GM23338 (cell line): ENCODE measurements at regions not wholly inside any gene's neighbourhood (a gene's known extent, or its start where the extent isn't known, plus 50 kb on each side); places are given as distances from the start of the nearest gene placed in this dataset.

Experiments used
- ATAC-seq: fragments of 200-7000 bp; cut with Tn5 transposase; 3 replicates; pipeline ENCODE4 v1.9.1; 2020
- DNase-seq: peaks from one replicate; pipeline ENCODE4 v3.0.0-alpha.2; 2015; ENCODE audit warnings: low spot score
- H2AFZ ChIP-seq: fragments of 200-600 bp; sonication (generic); 2 replicates; pipeline ENCODE4 v1.8.0; 2016; ENCODE audit warnings: antibody characterized with exemption, mild to moderate bottlenecking, moderate library complexity
- H3F3A ChIP-seq: fragments of 200-600 bp; sonication (generic); replicated peaks from 2 replicates; pipeline ENCODE4 v1.8.0; 2017; ENCODE audit warnings: antibody characterized with exemption, mixed run types, low read depth
- H3K27ac ChIP-seq: fragments of 200-600 bp; sonication (generic); 2 replicates; pipeline ENCODE4 v1.6.1; 2016; ENCODE audit warnings: low read depth
- H3K27me3 ChIP-seq: fragments of 200-600 bp; sonication (generic); 2 replicates; pipeline ENCODE4 v1.8.0; 2016; ENCODE audit warnings: mild to moderate bottlenecking, mixed run types, moderate library complexity; ENCODE audit not compliant: insufficient read depth
- H3K36me3 ChIP-seq: fragments of 200-600 bp; sonication (generic); 2 replicates; pipeline ENCODE4 v1.8.0; 2016; ENCODE audit warnings: mild to moderate bottlenecking; ENCODE audit not compliant: insufficient read depth
- H3K4me1 ChIP-seq: fragments of 200-600 bp; sonication (generic); 2 replicates; pipeline ENCODE4 v1.8.0; 2016; ENCODE audit warnings: mild to moderate bottlenecking, moderate library complexity; ENCODE audit not compliant: insufficient read depth
- H3K4me2 ChIP-seq: fragments of 200-600 bp; sonication (generic); 2 replicates; pipeline ENCODE4 v1.7.1; 2017; ENCODE audit warnings: mixed run types
- H3K4me3 ChIP-seq: fragments of 200-600 bp; sonication (generic); 2 replicates; pipeline ENCODE4 v1.6.1; 2016; ENCODE audit warnings: mixed run types
- H3K79me2 ChIP-seq: fragments of 200-600 bp; sonication (generic); replicated peaks from 2 replicates; pipeline ENCODE4 v1.8.0; 2017; ENCODE audit warnings: mild to moderate bottlenecking; ENCODE audit not compliant: insufficient read depth
- H3K9me2 ChIP-seq: fragments of 200-600 bp; sonication (generic); 2 replicates; pipeline ENCODE4 v1.8.0; 2017; ENCODE audit not compliant: insufficient read depth
- H4K20me1 ChIP-seq: fragments of 200-600 bp; sonication (generic); replicated peaks from 2 replicates; pipeline ENCODE4 v1.8.0; 2017; ENCODE audit warnings: mild to moderate bottlenecking; ENCODE audit not compliant: insufficient read depth
- H3K27ac Mint-ChIP-seq: 2 replicates; pipeline ENCODE4 v1.8.0; 2020; ENCODE audit warnings: inconsistent platforms, mild to moderate bottlenecking, moderate library complexity, mixed read lengths
- H3K27me3 Mint-ChIP-seq: 3 replicates; pipeline ENCODE4 v1.8.0; 2022; ENCODE audit warnings: low read depth, mild to moderate bottlenecking, moderate library complexity, mixed read lengths, inconsistent platforms; ENCODE audit not compliant: insufficient read depth, poor library complexity
- H3K36me3 Mint-ChIP-seq: 3 replicates; pipeline ENCODE4 v1.8.0; 2021; ENCODE audit warnings: low read depth, mild to moderate bottlenecking, inconsistent platforms, moderate library complexity, mixed read lengths
- H3K4me1 Mint-ChIP-seq: 3 replicates; pipeline ENCODE4 v1.8.0; 2020; ENCODE audit warnings: mild to moderate bottlenecking, inconsistent platforms, mixed read lengths
- H3K4me3 Mint-ChIP-seq: 3 replicates; pipeline ENCODE4 v1.8.0; 2021; ENCODE audit warnings: moderate library complexity, mild to moderate bottlenecking, inconsistent platforms, mixed read lengths
- H3K9me3 Mint-ChIP-seq: 3 replicates; pipeline ENCODE4 v1.8.0; 2020; ENCODE audit warnings: moderate library complexity, mild to moderate bottlenecking, inconsistent platforms, mixed read lengths
- CREB1 ChIP-seq: fragments of 250-450 bp; sonication (Bioruptor Pico); IDR thresholded peaks from 2 replicates; pipeline ENCODE4 v1.5.0; 2020; ENCODE audit warnings: low read depth, mild to moderate bottlenecking, moderate library complexity
- EZH2 ChIP-seq: fragments of 200-600 bp; sonication (generic); IDR thresholded peaks from one replicate; pipeline ENCODE4 v1.8.0; 2017; ENCODE audit warnings: antibody characterized with exemption, mild to moderate bottlenecking, low read depth; ENCODE audit not compliant: unreplicated experiment
- EZH2phosphoT487 ChIP-seq: fragments of 200-600 bp; sonication (generic); IDR thresholded peaks from one replicate; pipeline ENCODE4 v1.8.1; 2018; ENCODE audit warnings: antibody characterized with exemption; ENCODE audit not compliant: unreplicated experiment
- NANOG ChIP-seq: IDR thresholded peaks from 2 replicates; pipeline ENCODE4 v1.6.1; 2016; ENCODE audit warnings: antibody characterized with exemption, borderline replicate concordance
- STAT1 ChIP-seq: IDR thresholded peaks from one replicate; pipeline ENCODE4 v1.6.1; 2016; ENCODE audit warnings: antibody characterized with exemption; ENCODE audit not compliant: unreplicated experiment
- ZNF114 ChIP-seq: fragments of 250-450 bp; sonication (Bioruptor Pico); IDR thresholded peaks from 2 replicates; pipeline ENCODE4 v1.5.0; 2020; ENCODE audit warnings: mild to moderate bottlenecking, moderate library complexity
- ZNF331 ChIP-seq: fragments of 250-450 bp; sonication (Bioruptor Pico); IDR thresholded peaks from 2 replicates; pipeline ENCODE4 v1.5.0; 2020; ENCODE audit warnings: low read depth, mild to moderate bottlenecking, moderate library complexity
- TF ChIP-seq, protein P1 (sequence below), 2 experiments: fragments of 200-600 bp in 1 of 2; sonication (generic) in 1 of 2; conservative IDR thresholded peaks; 2 replicates each; pipeline versions ENCODE4 v1.5.1 to v1.6.1; 2016 to 2017; ENCODE audit warnings: antibody characterized with exemption in 2 of 2, low read depth in 2 of 2, mild to moderate bottlenecking in 2 of 2, moderate library complexity in 1 of 2
- TF ChIP-seq, protein P2 (sequence below): IDR thresholded peaks from one replicate; pipeline ENCODE4 v1.6.1; 2018; ENCODE audit warnings: antibody characterized with exemption; ENCODE audit not compliant: unreplicated experiment

DNA sequence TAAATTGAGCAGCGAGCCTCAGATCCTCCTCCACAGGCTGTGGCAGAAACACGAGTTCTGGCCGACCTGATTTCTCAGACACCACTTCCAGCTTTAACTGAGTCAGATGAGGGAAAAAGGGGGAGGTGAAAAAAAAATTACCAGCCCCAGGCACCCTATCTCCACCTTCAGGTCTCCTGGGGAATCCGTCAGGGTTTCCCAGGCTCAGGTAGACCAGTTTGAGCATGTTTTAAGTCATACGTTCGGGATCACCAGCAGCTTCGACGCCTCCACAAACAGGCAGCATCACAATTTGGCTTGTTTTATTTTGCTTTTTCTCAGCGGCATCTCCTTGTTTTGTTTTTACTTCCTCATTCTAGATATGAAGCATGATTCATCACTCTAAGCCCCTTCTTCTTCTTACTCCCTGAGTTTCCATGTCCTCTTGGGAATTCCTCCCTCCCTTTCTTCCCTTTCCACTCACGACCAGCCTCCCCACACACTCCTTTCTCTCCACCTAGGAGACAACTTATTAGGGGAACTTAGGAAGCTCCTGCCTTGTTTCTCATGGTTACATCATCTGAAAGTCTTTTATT lies 190.1 kb downstream of the ZNF621 start:
- TF ChIP-seq, protein P1, sequence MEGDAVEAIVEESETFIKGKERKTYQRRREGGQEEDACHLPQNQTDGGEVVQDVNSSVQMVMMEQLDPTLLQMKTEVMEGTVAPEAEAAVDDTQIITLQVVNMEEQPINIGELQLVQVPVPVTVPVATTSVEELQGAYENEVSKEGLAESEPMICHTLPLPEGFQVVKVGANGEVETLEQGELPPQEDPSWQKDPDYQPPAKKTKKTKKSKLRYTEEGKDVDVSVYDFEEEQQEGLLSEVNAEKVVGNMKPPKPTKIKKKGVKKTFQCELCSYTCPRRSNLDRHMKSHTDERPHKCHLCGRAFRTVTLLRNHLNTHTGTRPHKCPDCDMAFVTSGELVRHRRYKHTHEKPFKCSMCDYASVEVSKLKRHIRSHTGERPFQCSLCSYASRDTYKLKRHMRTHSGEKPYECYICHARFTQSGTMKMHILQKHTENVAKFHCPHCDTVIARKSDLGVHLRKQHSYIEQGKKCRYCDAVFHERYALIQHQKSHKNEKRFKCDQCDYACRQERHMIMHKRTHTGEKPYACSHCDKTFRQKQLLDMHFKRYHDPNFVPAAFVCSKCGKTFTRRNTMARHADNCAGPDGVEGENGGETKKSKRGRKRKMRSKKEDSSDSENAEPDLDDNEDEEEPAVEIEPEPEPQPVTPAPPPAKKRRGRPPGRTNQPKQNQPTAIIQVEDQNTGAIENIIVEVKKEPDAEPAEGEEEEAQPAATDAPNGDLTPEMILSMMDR (conservative IDR thresholded peaks at IDR 0.05; ENCODE audit: low read depth in 2 of 2), result peak in 1 of 2 experiments; percentile 11; a peak in 1 of 4 replicates
- no peak for TF ChIP-seq STAT1
- no peaks in the 10 kb centered on the region for H3F3A ChIP-seq
- H3K79me2 ChIP-seq, result no peaks in the 10 kb centered on the region
- peaks cover 3% of the 10 kb centered on the region for H3K9me2 ChIP-seq
- H4K20me1 ChIP-seq, result no peaks in the 10 kb centered on the region
- no peak overlapping the region for H3K4me3 ChIP-seq
- DNase-seq (no peak), ATAC-seq (no peak)
- H2AFZ ChIP-seq, result 0 out of 2 replicates have a peak overlapping the region, but pooled peaks have one; percentile 18
- no peak overlapping the region for H3K4me2 ChIP-seq
- H3K36me3 ChIP-seq, result no peaks in the 10 kb centered on the region
- Mint-ChIP-seq H3K36me3 (no peaks in the 10 kb centered on the region), H3K9me3 (no peaks in the 10 kb centered on the region), H3K27me3 (peaks cover 3% of the 10 kb centered on the region), H3K4me3 (no peak overlapping the region), H3K4me1 (no peaks in the 10 kb centered on the region), H3K27ac (no peak overlapping the region)
- H3K27me3 ChIP-seq, result no peaks in the 10 kb centered on the region
- no peaks in the 10 kb centered on the region for H3K4me1 ChIP-seq
- H3K27ac ChIP-seq, result no peak overlapping the region

DNA sequence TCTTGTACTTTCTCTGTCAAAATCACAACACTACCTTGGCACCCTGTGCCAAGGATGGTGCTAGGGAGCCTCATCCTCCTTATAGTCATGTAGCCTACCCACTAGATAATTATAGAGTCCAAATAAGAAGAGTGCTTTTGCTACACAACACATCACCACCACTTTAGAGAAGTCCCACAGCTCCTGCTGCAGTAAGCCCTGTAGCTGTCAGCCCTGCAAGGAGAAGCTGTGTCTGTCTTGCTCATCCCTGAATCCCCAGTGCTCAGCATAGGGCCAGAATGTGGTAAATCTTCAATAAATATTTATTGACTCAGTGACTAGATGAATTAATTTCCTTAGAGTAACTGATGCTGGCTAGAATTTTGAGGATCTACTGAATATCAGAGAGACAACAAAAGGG lies 190.8 kb downstream of the ZNF621 start:
- DNase-seq (no peak), ATAC-seq (no peak)
- TF ChIP-seq ZNF331 (CRISPR knock-in tag) (no peak), EZH2 (no peak), EZH2phosphoT487 (no peak), STAT1 (no peak), CREB1 (CRISPR knock-in tag) (no peak), ZNF114 (CRISPR knock-in tag) (no peak), NANOG (no peak)
- TF ChIP-seq, protein P2, sequence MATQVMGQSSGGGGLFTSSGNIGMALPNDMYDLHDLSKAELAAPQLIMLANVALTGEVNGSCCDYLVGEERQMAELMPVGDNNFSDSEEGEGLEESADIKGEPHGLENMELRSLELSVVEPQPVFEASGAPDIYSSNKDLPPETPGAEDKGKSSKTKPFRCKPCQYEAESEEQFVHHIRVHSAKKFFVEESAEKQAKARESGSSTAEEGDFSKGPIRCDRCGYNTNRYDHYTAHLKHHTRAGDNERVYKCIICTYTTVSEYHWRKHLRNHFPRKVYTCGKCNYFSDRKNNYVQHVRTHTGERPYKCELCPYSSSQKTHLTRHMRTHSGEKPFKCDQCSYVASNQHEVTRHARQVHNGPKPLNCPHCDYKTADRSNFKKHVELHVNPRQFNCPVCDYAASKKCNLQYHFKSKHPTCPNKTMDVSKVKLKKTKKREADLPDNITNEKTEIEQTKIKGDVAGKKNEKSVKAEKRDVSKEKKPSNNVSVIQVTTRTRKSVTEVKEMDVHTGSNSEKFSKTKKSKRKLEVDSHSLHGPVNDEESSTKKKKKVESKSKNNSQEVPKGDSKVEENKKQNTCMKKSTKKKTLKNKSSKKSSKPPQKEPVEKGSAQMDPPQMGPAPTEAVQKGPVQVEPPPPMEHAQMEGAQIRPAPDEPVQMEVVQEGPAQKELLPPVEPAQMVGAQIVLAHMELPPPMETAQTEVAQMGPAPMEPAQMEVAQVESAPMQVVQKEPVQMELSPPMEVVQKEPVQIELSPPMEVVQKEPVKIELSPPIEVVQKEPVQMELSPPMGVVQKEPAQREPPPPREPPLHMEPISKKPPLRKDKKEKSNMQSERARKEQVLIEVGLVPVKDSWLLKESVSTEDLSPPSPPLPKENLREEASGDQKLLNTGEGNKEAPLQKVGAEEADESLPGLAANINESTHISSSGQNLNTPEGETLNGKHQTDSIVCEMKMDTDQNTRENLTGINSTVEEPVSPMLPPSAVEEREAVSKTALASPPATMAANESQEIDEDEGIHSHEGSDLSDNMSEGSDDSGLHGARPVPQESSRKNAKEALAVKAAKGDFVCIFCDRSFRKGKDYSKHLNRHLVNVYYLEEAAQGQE, result no peak
- Histone ChIP-seq H3F3A (no peaks in the 10 kb centered on the region), H3K36me3 (no peaks in the 10 kb centered on the region), H3K4me2 (no peak overlapping the region), H4K20me1 (no peaks in the 10 kb centered on the region), H3K27ac (no peak overlapping the region), H3K4me3 (no peak overlapping the region), H3K27me3 (no peaks in the 10 kb centered on the region), H3K4me1 (no peaks in the 10 kb centered on the region), H3K9me2 (no peaks in the 10 kb centered on the region), H2AFZ (no peak overlapping the region), H3K79me2 (no peaks in the 10 kb centered on the region)
- Mint-ChIP-seq H3K36me3 (no peaks in the 10 kb centered on the region), H3K9me3 (no peaks in the 10 kb centered on the region), H3K27ac (no peak overlapping the region), H3K4me1 (no peaks in the 10 kb centered on the region; the same call in 2 of the 3 replicates), H3K4me3 (no peak overlapping the region), H3K27me3 (peaks cover 5% of the 10 kb centered on the region)
